ENCODE measurements at regions not wholly inside any gene's neighbourhood (a gene's known extent, or its start where the extent isn't known, plus 50 kb on each side); places are given as distances from the start of the nearest gene placed in this dataset.
A peak's percentile ranks its signal among the peaks of the same experiment; 100 is the strongest.

- DNase-seq (ENCODE audit: low read depth, low spot score) = no peak
Observed at GRCh38 chr13:111999352-111999751, 67.6 kb upstream of the SOX1 start.

- no peak for DNase-seq (ENCODE audit: low read depth, low spot score)
Observed at GRCh38 chr13:112000888-112001287, 66.1 kb upstream of the SOX1 start.

- no peak for DNase-seq (ENCODE audit: low read depth, low spot score)
Observed at GRCh38 chr13:112001571-112001970, 65.4 kb upstream of the SOX1 start.

GRCh38 chr13:112003396-112003795, 63.6 kb upstream of the SOX1 start:
- no peak for DNase-seq (ENCODE audit: low read depth, low spot score)

GRCh38 chr13:112003941-112004340, 63.0 kb upstream of the SOX1 start:
- no peak for DNase-seq (ENCODE audit: low read depth, low spot score)

- no peak for DNase-seq (ENCODE audit: low read depth, low spot score)
Observed at GRCh38 chr13:112005925-112006324, 61.0 kb upstream of the SOX1 start.

GRCh38 chr13:112007191-112007590, 59.8 kb upstream of the SOX1 start:
- DNase-seq (ENCODE audit: low read depth, low spot score) = no peak

- peak; percentile 10 for DNase-seq (ENCODE audit: low read depth, low spot score)
Observed at GRCh38 chr13:112010714-112011113, 56.2 kb upstream of the SOX1 start.

- DNase-seq (ENCODE audit: low read depth, low spot score) = peak; percentile 44
Observed at GRCh38 chr13:112012016-112012704, 54.8 kb upstream of the SOX1 start.

GRCh38 chr13:112012705-112013085, 54.3 kb upstream of the SOX1 start:
- DNase-seq (ENCODE audit: low read depth, low spot score) = no peak

GRCh38 chr13:112013665-112014064, 53.3 kb upstream of the SOX1 start:
- no peak for DNase-seq (ENCODE audit: low read depth, low spot score)

GRCh38 chr13:112014857-112015256, 52.1 kb upstream of the SOX1 start:
- DNase-seq (ENCODE audit: low read depth, low spot score) = no peak
